GM19328 (cell line): ENCODE measurements at regions not wholly inside any gene's neighbourhood (a gene's known extent, or its start where the extent isn't known, plus 50 kb on each side); places are given as distances from the start of the nearest gene placed in this dataset.
"Not testable (repeated sequence)": the region's sequence is repeated elsewhere in the genome, so short reads cannot be mapped to it uniquely, and the experiment has no call there.

Source experiments
- ATAC-seq: cut with Tn5 transposase; IDR thresholded peaks from one replicate; pipeline ENCODE4 v1.9.1; 2021; ENCODE audit warnings: mild to moderate bottlenecking, moderate library complexity; ENCODE audit not compliant: unreplicated experiment

DNA sequence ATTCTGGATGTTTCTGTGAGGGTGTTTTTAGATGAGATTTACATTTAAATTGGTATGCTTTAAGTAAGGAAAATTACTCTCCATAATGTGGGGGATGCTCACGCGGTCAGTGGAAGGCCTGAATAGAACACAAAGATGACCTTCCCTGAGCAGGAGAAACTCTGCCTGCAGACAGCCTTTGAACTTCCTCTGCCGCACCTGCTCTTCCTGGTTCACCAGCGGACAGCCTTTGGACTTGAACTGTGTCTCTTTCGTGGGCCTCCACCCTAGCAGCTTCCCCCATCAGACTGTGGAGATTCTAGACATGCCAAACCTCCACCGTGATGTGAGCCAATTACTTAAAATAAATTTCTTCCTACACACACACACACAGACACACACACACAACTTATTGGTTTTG is 210.7 kb downstream of the EFCAB11 start:
- no peak for ATAC-seq

- no peak for ATAC-seq
Observed at GRCh38 chr14:89740241-89740640, 214.3 kb downstream of the EFCAB11 start.

DNA sequence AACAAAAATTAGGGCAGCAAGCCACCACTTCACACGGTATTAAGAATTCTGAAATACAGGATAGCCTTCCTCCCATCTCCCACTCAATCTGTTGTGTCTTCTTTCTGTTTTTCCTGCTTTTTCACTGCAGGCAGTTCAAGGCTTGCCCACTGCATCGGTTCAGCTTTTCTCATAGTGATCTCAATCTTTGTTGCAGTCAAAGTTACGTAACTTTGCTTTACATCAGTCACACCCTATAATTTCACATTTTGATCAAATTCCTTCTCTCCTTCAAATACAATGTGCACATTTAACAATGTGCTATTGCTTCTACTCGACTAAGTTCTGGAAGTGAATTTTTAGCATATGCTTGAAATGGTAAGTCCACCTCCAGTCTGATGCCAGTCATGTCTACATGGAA is 217.6 kb downstream of the EFCAB11 start:
- ATAC-seq, result no peak

- no peak for ATAC-seq
Observed at GRCh38 chr14:89731396-89731933, 223.1 kb downstream of the EFCAB11 start.

- ATAC-seq, result no peak
Observed at GRCh38 chr14:89730687-89731086, 223.8 kb downstream of the EFCAB11 start.

DNA sequence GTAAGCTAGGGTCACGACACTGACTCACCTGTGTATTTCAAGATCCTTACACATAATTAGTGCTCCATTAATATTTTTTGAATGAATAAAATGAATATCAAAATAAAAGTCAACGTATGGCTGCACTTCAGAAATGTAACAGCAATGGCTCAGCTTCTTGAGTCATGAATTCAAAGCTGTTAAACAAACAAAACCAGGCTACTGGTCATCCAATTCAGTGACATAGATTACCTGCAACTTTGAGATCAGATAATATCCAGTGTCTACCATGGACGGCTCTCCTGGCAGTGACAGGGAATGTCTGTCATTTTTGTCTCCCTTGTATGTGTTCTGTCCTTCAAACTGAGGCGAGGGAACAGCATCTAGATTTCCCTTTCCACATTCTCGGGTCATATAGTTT is 225.6 kb downstream of the EFCAB11 start:
- no peak for ATAC-seq

GRCh38 chr14:89726226-89726625 is 228.3 kb downstream of the EFCAB11 start:
- ATAC-seq, result not testable (repeated sequence)

- ATAC-seq, result no peak
Observed at GRCh38 chr14:89724628-89724960, 229.9 kb downstream of the EFCAB11 start.

GRCh38 chr14:89723930-89724627 is 230.5 kb downstream of the EFCAB11 start:
- ATAC-seq, result no peak

DNA sequence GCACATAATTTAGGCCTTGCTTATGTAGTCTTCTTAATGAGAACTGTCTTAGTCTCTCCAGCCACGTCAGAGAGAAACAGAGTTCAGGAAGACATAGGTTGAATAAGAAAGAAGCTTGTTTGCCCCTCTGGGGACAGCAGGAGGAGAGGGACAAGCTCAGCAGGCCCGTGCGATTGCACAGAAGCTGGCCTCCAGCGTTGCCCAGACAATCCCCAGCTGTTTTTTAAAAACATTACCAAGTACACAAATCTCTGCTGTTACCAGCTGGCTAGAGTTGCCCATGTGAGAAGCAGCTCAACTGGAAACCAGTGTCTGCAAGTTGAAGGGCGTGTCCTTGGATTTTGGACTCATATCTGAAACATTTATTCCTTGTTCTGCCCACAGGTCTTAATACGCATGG is 232.6 kb downstream of the EFCAB11 start:
- ATAC-seq, result no peak

DNA sequence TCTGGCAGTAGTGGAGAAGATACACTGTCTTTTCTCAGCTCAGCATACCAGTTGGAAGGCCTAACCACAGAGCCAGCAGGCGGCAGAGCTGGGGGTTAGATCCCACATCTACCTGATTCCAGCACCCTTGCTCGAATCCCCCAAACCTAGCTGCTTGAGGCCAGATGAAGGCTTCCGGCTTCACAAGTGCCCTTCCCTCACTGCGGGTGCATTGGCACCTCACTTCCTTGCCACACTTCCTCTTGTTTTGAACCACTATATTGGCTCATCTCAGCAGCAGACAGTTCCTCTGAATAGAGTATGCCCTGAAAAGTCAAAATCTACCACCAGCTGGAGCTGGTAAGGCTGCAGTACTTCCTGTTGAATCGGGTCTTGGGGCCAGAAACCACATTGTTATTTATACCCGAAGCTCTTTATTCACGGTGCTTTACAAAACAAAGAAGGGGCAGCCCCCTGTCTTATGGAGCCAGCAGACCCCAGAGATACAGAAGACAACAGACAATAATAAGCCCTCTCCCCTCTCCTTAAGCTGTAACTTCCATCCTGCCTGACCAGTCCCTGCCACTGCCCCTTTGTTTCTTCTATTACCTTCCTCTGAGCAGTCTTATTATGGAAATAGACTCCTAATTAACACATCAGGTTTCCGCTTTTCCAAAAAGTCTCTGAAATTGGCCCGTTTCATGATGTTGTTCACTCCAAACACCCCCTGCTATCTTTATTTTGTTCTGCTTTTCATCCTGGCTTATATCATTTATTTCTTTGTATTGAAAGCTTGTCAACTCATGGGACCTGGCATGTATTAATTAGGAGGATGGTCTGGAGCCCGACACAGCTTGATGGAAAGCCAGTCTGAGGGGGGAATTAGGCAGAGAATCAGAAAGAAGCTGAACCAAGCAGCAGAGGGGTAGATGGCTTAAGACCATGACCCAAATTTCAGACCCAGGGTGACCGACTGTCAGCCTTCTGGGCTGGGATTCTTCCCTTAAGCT is 233.5 kb downstream of the EFCAB11 start:
- peak; percentile 80 for ATAC-seq

DNA sequence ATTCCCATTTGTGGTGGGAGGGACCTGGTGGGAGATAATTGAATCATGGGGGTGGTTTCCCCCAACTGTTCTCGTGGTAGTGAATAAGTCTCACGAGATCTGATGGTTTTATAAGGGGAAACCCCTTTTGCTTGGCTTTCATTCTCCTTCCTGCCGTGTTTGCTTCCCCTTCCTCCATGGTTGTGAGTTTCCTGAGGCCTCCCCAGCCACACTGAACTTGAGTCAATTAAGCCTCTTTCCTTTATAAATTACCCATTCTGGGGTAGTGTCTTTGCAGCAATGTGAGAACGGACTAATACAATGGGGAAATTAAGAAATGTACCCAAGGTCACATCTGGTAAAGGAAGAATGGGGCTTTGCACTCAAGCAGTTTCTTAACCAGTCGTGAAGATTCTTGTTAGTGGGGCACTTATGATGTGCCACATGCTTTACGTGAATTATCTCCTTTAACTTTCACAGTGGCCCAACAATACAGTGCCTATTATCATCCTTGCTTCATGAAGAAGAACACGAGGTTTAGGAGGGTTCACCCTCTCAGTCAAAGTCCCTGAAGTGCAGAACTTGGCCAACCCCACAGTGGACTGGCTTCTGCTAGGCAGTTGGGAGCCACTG is 234.3 kb downstream of the EFCAB11 start:
- no peak for ATAC-seq

DNA sequence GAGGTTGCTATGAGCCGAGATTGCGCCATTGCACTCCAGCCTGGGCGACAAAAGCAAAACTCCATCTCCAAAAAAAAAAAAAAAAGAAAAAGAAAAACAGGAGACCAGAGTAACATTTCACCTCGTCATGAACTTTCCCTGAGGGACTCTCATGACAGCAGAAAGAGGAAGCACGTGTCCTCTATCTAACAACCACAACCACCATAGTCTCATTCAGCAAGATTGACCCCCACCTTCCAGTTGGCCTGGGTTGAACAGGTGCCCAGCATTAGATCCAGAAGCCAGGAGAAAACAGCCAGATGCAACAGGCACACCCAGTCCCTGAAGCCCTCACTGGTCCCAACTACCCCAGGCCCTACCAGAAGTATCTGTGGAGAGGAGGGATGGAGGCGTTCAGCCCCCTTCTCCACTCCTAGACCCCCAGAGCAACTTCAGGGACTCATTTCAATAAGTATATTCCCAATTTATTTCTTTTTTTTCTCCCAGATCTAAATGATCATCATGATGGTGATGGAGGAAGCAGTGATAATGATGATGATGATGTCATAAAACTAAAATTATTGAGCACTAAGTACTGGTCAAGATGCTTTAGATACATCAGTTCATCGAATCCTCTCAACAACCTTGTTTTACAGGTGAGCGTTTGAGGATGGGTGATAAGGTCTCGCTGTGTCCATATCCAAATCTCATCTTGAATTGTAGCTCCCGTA is 235.0 kb downstream of the EFCAB11 start:
- ATAC-seq, result no peak

- ATAC-seq, result no peak
Observed at GRCh38 chr14:89708982-89709625, 245.4 kb downstream of the EFCAB11 start.

- ATAC-seq, result no peak
Observed at GRCh38 chr14:89707086-89707485, 247.4 kb downstream of the EFCAB11 start.

DNA sequence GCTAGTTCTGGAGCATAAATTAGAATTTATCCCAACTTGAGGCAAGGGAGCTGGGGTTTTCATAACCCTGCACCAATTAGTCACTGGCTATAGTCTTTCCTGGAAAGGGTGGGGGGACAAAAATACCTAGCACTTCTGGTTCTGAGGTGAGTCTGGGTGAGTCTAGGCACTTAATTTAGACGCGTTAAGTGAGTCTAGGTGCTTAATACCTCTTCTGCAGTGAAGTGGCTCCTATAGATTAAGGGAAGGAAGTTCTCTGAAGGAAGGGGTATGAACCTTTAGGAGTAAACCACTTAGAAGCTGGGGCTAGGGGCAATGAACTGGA is 251.7 kb downstream of the EFCAB11 start:
- no peak for ATAC-seq

GRCh38 chr14:89702073-89702875 is 252.3 kb downstream of the EFCAB11 start:
- no peak for ATAC-seq

DNA sequence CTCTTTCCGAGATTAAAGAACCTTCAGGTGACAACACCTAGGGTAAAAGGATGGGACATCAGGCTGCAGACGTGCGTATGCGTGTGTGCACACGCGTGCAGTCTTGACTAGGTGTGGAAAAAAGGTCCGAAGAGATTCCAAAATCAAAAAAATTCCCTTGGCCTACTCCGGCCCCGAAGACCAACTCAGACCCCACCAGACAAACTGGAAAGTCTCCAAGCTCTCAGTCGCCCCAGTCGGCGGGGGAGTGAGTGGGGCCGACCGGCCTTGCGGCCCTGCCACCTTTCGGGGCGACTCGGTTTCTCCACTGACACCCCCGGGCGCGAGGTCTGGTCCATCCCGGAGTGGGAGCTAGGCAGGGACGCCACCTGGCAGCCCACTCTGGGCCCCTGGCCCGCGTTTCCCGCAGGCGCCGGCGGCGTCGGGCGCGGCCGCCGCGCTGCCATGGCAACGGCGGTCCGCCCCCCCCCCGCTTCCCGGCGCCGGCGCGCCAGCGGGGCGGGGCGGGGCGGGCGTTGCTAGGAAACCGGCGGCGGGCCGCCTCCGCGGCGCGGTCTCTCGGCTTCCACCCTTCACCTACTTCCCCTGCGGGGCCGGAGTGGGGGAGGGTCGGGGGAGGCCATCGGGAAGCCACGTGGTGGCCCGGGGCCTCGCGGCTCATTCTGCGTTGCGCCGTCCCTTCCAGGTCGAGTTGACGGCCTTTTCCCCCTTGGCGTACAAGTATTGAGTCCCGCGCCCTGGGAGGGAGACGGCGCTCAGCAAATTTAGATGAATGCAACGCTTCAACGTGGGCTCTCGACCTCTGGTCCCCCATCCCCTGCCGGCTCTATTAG is 253.1 kb downstream of the EFCAB11 start:
- peak; percentile 88 for ATAC-seq

- no peak for ATAC-seq
Observed at GRCh38 chr14:89700801-89701200, 253.7 kb downstream of the EFCAB11 start.
